Left lung (tissue), 4 donors: ENCODE measurements at regions not wholly inside any gene's neighbourhood (a gene's known extent, or its start where the extent isn't known, plus 50 kb on each side); places are given as distances from the start of the nearest gene placed in this dataset.

Experiments
- ATAC-seq: fragments of 200-7000 bp; cut with Tn5 transposase; one replicate; pipeline ENCODE4 v1.9.1; 2020; ENCODE audit warnings: moderate library complexity
- DNase-seq, 4 donors: peaks; one replicate each; pipeline ENCODE4 v3.0.0-alpha.2; 2013 to 2020
- H3K27ac ChIP-seq, 2 donors: fragments of 200-600 bp; sonication (generic) in 1 of 2; one replicate each; pipeline versions ENCODE4 v1.5.0 to v1.8.0; 2020 to 2021
- H3K27me3 ChIP-seq, 2 donors: fragments of 200-600 bp; sonication (generic) in 1 of 2; one replicate each; pipeline versions ENCODE4 v1.5.0 to v1.8.0; 2020 to 2021
- H3K36me3 ChIP-seq, 2 donors: fragments of 200-600 bp; sonication (generic) in 1 of 2; one replicate each; pipeline versions ENCODE4 v1.5.0 to v1.8.0; 2020 to 2021
- H3K4me1 ChIP-seq, 2 donors: fragments of 200-600 bp; one replicate each; pipeline ENCODE4 v1.8.0; 2021
- H3K4me3 ChIP-seq, 2 donors: fragments of 200-600 bp; sonication (generic) in 1 of 2; one replicate each; pipeline versions ENCODE4 v1.5.0 to v1.8.0; 2020 to 2021; ENCODE audit warnings: mild to moderate bottlenecking in 1 of 2
- H3K9me3 ChIP-seq, 2 donors: fragments of 200-600 bp; sonication (generic) in 1 of 2; one replicate each; pipeline versions ENCODE4 v1.5.0 to v1.8.0; 2020 to 2021
- CTCF ChIP-seq, 2 donors: fragments of 200-600 bp; sonication (generic) in 1 of 2; IDR thresholded peaks; one replicate each; pipeline versions ENCODE4 v1.5.0 to v1.8.0; 2021; ENCODE audit warnings: antibody characterized with exemption in 2 of 2
- intact Hi-C, 2 donors: fragments of 100-400 bp; cut with DNase I; formaldehyde crosslinking; loops; one replicate each; pipeline versions ENCODE4 v1.11.2 to v1.14.2; 2022
- donor health status: DM: no; HTN: yes; CAD: no.
- donor health status: DM: no; HTN: no; CAD: no.

GRCh38 chr3:181446741-181447140 is 265.0 kb upstream of the SOX2 start:
- Histone ChIP-seq H3K4me1 (no peaks in the 10 kb centered on the region), H3K27ac (no peak overlapping the region), H3K4me3 (no peak overlapping the region), H3K36me3 (no peaks in the 10 kb centered on the region), H3K27me3 (no peaks in the 10 kb centered on the region), H3K9me3 (peaks cover 0 to 2% of the 10 kb centered on the region in 2 donors)
- ATAC-seq, result no peak
- TF ChIP-seq CTCF (IDR thresholded peaks at IDR 0.05), result no peak
- DNase-seq, result no peak
- intact Hi-C loops, result no loop called here

- Histone ChIP-seq H3K9me3 (no peaks in the 10 kb centered on the region), H3K27me3 (no peaks in the 10 kb centered on the region), H3K27ac (no peak overlapping the region), H3K4me1 (no peaks in the 10 kb centered on the region), H3K4me3 (no peak overlapping the region), H3K36me3 (no peaks in the 10 kb centered on the region)
- intact Hi-C loops, result no loop called here
- no peak for DNase-seq
- ATAC-seq, result no peak
- no peak for TF ChIP-seq CTCF (IDR thresholded peaks at IDR 0.05)
Observed at GRCh38 chr3:181442066-181442465, 269.7 kb upstream of the SOX2 start.

- DNase-seq, result no peak
- H3K9me3 ChIP-seq, result no peaks in the 10 kb centered on the region
- H3K4me3 ChIP-seq, result no peak overlapping the region
- no peaks in the 10 kb centered on the region for H3K4me1 ChIP-seq
- TF ChIP-seq CTCF (IDR thresholded peaks at IDR 0.05), result no peak
- intact Hi-C loops, result no loop called here
- no peaks in the 10 kb centered on the region for H3K36me3 ChIP-seq
- no peak for ATAC-seq
- no peak overlapping the region for H3K27ac ChIP-seq
- no peaks in the 10 kb centered on the region for H3K27me3 ChIP-seq
Observed at GRCh38 chr3:181432992-181433391, 278.7 kb upstream of the SOX2 start.

- TF ChIP-seq CTCF (IDR thresholded peaks at IDR 0.05), result no peak
- no peaks in the 10 kb centered on the region for H3K9me3 ChIP-seq
- H3K4me3 ChIP-seq, result no peak overlapping the region
- H3K36me3 ChIP-seq, result no peaks in the 10 kb centered on the region
- no peaks in the 10 kb centered on the region for H3K4me1 ChIP-seq
- H3K27me3 ChIP-seq, result no peaks in the 10 kb centered on the region
- intact Hi-C loops, result no loop called here
- ATAC-seq, result peak; percentile 95
- no peak overlapping the region for H3K27ac ChIP-seq
- no peak for DNase-seq
Observed at GRCh38 chr3:181431748-181432147, 280.0 kb upstream of the SOX2 start.

GRCh38 chr3:181425074-181425473 is 286.7 kb upstream of the SOX2 start:
- ATAC-seq (no peak), DNase-seq (peak in 2 of 4 donors; percentile 41 to 52)
- Histone ChIP-seq H3K9me3 (no peaks in the 10 kb centered on the region), H3K27ac (no peak overlapping the region), H3K4me3 (no peak overlapping the region), H3K4me1 (no peaks in the 10 kb centered on the region), H3K27me3 (no peaks in the 10 kb centered on the region), H3K36me3 (no peaks in the 10 kb centered on the region)
- no peak for TF ChIP-seq CTCF (IDR thresholded peaks at IDR 0.05)
- intact Hi-C loops, result no loop called here
